Prostate gland (tissue), 2 donors: ENCODE measurements at regions not wholly inside any gene's neighbourhood (a gene's known extent, or its start where the extent isn't known, plus 50 kb on each side); places are given as distances from the start of the nearest gene placed in this dataset.

Source experiments
- POLR2A ChIP-seq: fragments of 450-650 bp; IDR thresholded peaks from one replicate; pipeline ENCODE4 v1.6.1; 2016; ENCODE audit warnings: antibody characterized with exemption, mild to moderate bottlenecking
- POLR2AphosphoS5 ChIP-seq: sonication (generic); formaldehyde crosslinking; IDR thresholded peaks from one replicate; pipeline ENCODE4 v1.6.1; 2017; ENCODE audit warnings: antibody characterized with exemption
- TF ChIP-seq, protein P1 (sequence below), 4 experiments: fragments of 200-600 bp in 2 of 4; fragments of 450-650 bp in 2 of 4; sonication (generic) in 2 of 4; IDR thresholded peaks; 1 replicate in 3 of 4; 2 replicates in 1 of 4; pipeline ENCODE4 v1.5.1; 2016 to 2019; ENCODE audit warnings: antibody characterized with exemption in 4 of 4, mild to moderate bottlenecking in 2 of 4, moderate library complexity in 2 of 4

DNA sequence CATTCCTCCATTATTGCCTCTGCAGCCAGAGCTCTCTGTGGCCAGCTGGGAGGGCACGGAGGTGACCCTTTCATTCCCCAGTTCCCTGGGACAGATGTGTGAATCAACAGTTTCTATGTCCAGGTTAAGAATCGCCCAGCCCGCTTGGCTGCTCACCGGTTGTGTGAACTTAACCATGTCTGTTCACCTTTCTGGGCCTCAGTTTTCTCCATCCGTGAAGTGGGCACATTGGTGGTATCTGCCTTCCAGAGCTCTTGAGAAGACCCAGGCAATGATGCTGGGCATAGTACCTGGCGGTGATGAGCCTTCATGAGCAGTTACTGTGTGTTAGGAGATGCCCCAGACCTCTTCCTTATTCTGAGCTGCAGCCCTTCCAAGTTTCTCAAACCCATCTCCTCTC lies 238.3 kb downstream of the MATN1 start:
- TF ChIP-seq, protein P1, sequence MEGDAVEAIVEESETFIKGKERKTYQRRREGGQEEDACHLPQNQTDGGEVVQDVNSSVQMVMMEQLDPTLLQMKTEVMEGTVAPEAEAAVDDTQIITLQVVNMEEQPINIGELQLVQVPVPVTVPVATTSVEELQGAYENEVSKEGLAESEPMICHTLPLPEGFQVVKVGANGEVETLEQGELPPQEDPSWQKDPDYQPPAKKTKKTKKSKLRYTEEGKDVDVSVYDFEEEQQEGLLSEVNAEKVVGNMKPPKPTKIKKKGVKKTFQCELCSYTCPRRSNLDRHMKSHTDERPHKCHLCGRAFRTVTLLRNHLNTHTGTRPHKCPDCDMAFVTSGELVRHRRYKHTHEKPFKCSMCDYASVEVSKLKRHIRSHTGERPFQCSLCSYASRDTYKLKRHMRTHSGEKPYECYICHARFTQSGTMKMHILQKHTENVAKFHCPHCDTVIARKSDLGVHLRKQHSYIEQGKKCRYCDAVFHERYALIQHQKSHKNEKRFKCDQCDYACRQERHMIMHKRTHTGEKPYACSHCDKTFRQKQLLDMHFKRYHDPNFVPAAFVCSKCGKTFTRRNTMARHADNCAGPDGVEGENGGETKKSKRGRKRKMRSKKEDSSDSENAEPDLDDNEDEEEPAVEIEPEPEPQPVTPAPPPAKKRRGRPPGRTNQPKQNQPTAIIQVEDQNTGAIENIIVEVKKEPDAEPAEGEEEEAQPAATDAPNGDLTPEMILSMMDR (IDR thresholded peaks at IDR 0.05), result no peak
- TF ChIP-seq POLR2A (no peak), POLR2AphosphoS5 (no peak)
